Neuronal stem cell (in vitro differentiated cells): ENCODE measurements at regions not wholly inside any gene's neighbourhood (a gene's known extent, or its start where the extent isn't known, plus 50 kb on each side); places are given as distances from the start of the nearest gene placed in this dataset.
A peak's percentile ranks its signal among the peaks of the same experiment; 100 is the strongest.

ENCODE experiments used
- DNase-seq: peaks from one replicate; pipeline ENCODE4 v3.0.0-alpha.2; 2013; ENCODE audit warnings: low spot score
- H2AFZ ChIP-seq: one replicate; pipeline ENCODE4 v1.6.1; 2013; ENCODE audit warnings: mild to moderate bottlenecking, low read length, inconsistent platforms
- H2AK5ac ChIP-seq: 2 replicates; pipeline ENCODE4 v1.6.1; 2013; ENCODE audit warnings: low read depth, mild to moderate bottlenecking, inconsistent platforms, low read length, moderate library complexity, mixed read lengths
- H2BK120ac ChIP-seq: 2 replicates; pipeline ENCODE4 v1.6.1; 2013; ENCODE audit warnings: low read depth, mild to moderate bottlenecking, inconsistent platforms, low read length, moderate library complexity, mixed read lengths
- H2BK12ac ChIP-seq: one replicate; pipeline ENCODE4 v1.6.1; 2013; ENCODE audit warnings: low read length, inconsistent platforms
- H2BK15ac ChIP-seq: 2 replicates; pipeline ENCODE4 v1.6.1; 2013; ENCODE audit warnings: mild to moderate bottlenecking, low read length, inconsistent platforms, mixed read lengths
- H2BK5ac ChIP-seq: one replicate; pipeline ENCODE4 v1.6.1; 2013; ENCODE audit warnings: inconsistent platforms, mild to moderate bottlenecking, low read length, moderate library complexity
- H3K14ac ChIP-seq: one replicate; pipeline ENCODE4 v1.6.1; 2013; ENCODE audit warnings: low read length, inconsistent platforms
- H3K18ac ChIP-seq: 2 replicates; pipeline ENCODE4 v1.6.1; 2013; ENCODE audit warnings: low read length, inconsistent platforms
- H3K23ac ChIP-seq: 2 replicates; pipeline ENCODE4 v1.6.1; 2013; ENCODE audit warnings: low read depth, mild to moderate bottlenecking, mixed read lengths, low read length, inconsistent platforms; ENCODE audit not compliant: poor library complexity
- H3K27ac ChIP-seq: replicated peaks from 3 replicates; pipeline ENCODE4 v1.5.1; 2013; ENCODE audit warnings: low read length, inconsistent platforms
- H3K27me3 ChIP-seq, 3 experiments: 2 replicates each; pipeline ENCODE4 v1.6.1; 2013; ENCODE audit warnings: low read length in 3 of 3, mild to moderate bottlenecking in 2 of 3, inconsistent platforms in 1 of 3, low read depth in 1 of 3, mixed read lengths in 1 of 3, moderate library complexity in 1 of 3; ENCODE audit not compliant: control insufficient read depth in 3 of 3, insufficient read depth in 3 of 3
- H3K36me3 ChIP-seq, 2 donors: replicated peaks in 1 of 2; 2 replicates each; pipeline ENCODE4 v1.6.1; 2013; ENCODE audit warnings: low read length in 2 of 2; ENCODE audit not compliant: control insufficient read depth in 2 of 2, insufficient read depth in 2 of 2
- H3K4ac ChIP-seq: 2 replicates; pipeline ENCODE4 v1.6.1; 2013; ENCODE audit warnings: inconsistent platforms, mild to moderate bottlenecking, low read length, moderate library complexity
- H3K4me1 ChIP-seq, 2 donors: 1 replicate in 1 of 2; 2 replicates in 1 of 2; pipeline ENCODE4 v1.6.1; 2013; ENCODE audit warnings: low read length in 2 of 2, low read depth in 1 of 2; ENCODE audit not compliant: control insufficient read depth in 2 of 2, insufficient read depth in 1 of 2
- H3K4me2 ChIP-seq: one replicate; pipeline ENCODE4 v1.6.1; 2013; ENCODE audit warnings: mild to moderate bottlenecking, low read length, inconsistent platforms; ENCODE audit not compliant: insufficient read depth, poor library complexity, severe bottlenecking
- H3K4me3 ChIP-seq, 2 donors: 2 replicates each; pipeline ENCODE4 v1.5.1; 2013; ENCODE audit warnings: low read length in 2 of 2, mild to moderate bottlenecking in 2 of 2, inconsistent platforms in 1 of 2, moderate library complexity in 1 of 2
- H3K79me1 ChIP-seq: one replicate; pipeline ENCODE4 v1.6.1; 2013; ENCODE audit warnings: low read depth, mild to moderate bottlenecking, inconsistent platforms, low read length, moderate library complexity
- H3K9ac ChIP-seq: one replicate; pipeline ENCODE4 v1.6.1; 2013; ENCODE audit warnings: mild to moderate bottlenecking, low read depth, low read length, inconsistent platforms; ENCODE audit not compliant: poor library complexity
- H3K9me3 ChIP-seq, 2 donors: replicated peaks in 1 of 2; 2 replicates each; pipeline versions ENCODE3 to v1.6.1; 2013; ENCODE audit warnings: low read length in 2 of 2, mild to moderate bottlenecking in 2 of 2, inconsistent platforms in 1 of 2, low read depth in 1 of 2, mixed read lengths in 1 of 2, moderate library complexity in 1 of 2; ENCODE audit not compliant: control insufficient read depth in 2 of 2, insufficient read depth in 1 of 2
- H4K8ac ChIP-seq: one replicate; pipeline ENCODE4 v1.6.1; 2013; ENCODE audit warnings: low read depth, mild to moderate bottlenecking, inconsistent platforms, low read length, moderate library complexity
- H4K91ac ChIP-seq: one replicate; pipeline ENCODE4 v1.6.1; 2013; ENCODE audit warnings: low read length, low read depth, mild to moderate bottlenecking, inconsistent platforms; ENCODE audit not compliant: poor library complexity
- WGBS, 2 donors: extraction: QIAGEN DNeasy Blood & Tissue Kit; methylation state at CpG; one replicate each; pipeline ENCODE4 v1.1.7; 2013; ENCODE audit warnings: missing lambda C conversion rate in 2 of 2, mixed read lengths in 1 of 2; ENCODE audit not compliant: insufficient read length in 2 of 2, insufficient replicate concordance in 1 of 2; ENCODE audit errors: extremely low coverage in 2 of 2; 5-methylcytosine and 5-hydroxymethylcytosine counted together

DNA sequence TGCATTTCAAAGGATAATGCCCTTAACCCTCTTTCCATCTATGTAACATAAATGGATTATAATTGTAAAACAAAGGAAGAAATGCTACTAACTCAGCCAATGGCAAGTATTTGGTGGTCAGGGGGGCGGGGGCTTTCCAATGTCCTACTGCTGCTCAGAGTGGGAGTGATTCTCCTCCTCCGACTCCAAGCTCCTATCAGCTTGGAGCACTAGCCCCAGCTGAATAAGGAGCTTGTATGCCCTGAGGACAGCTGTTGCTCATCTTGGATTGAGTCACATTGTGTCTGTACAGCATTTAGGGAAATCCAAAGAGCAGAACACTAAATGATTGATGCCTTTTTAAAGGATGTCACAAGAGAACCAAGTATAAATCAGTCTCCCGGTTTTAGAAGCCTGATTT lies 105.6 kb upstream of the ZNF521 start:
- no peak overlapping the region for H2BK15ac ChIP-seq
- no peak overlapping the region for H2AK5ac ChIP-seq
- no peaks in the 10 kb centered on the region for H3K27me3 ChIP-seq
- WGBS, 2 donors, result no CpG with 5 or more reads among the region's 3 CpGs
- no peak overlapping the region for H2BK12ac ChIP-seq
- H3K4me1 ChIP-seq, result peaks cover 6 to 47% of the 10 kb centered on the region in 2 donors
- H3K14ac ChIP-seq, result no peak overlapping the region
- H3K4ac ChIP-seq, result no peak overlapping the region
- H4K8ac ChIP-seq, result no peak overlapping the region
- no peak overlapping the region for H4K91ac ChIP-seq
- H3K23ac ChIP-seq, result no peak overlapping the region
- H3K27ac ChIP-seq, result no peak overlapping the region
- no peak overlapping the region for H3K4me2 ChIP-seq
- H3K79me1 ChIP-seq, result no peaks in the 10 kb centered on the region
- H3K9ac ChIP-seq, result no peak overlapping the region
- no peaks in the 10 kb centered on the region for H3K36me3 ChIP-seq
- H2BK120ac ChIP-seq, result no peak overlapping the region
- H3K18ac ChIP-seq, result no peak overlapping the region
- H3K9me3 ChIP-seq, result no peaks in the 10 kb centered on the region
- DNase-seq, result no peak
- H3K4me3 ChIP-seq, result no peak overlapping the region
- peak overlapping the region; percentile 4 for H2AFZ ChIP-seq
- no peak overlapping the region for H2BK5ac ChIP-seq

DNA sequence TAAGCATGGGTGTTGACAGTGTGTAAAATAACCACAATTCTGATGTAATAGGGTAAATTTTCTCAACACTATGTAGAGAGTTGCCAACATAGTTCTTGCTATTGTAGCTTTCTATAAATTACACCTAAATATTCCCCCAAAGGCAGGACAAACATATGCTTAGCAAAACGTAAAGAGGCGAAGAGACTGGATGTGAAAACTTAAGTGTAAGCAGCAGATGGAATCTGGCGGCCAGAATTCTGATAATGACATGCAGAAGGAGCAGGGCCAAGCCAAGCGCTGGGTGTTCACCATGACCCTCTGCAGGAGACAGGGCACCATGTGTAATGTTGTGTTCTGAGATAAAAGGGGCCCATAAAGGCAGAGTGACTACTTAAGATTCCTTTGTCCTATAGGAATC lies 105.2 kb upstream of the ZNF521 start:
- Histone ChIP-seq H3K4ac (no peak overlapping the region), H3K27ac (no peak overlapping the region), H2BK120ac (no peak overlapping the region), H4K8ac (no peak overlapping the region), H2BK15ac (no peak overlapping the region), H3K27me3 (no peaks in the 10 kb centered on the region), H3K79me1 (no peaks in the 10 kb centered on the region), H3K4me1 (peaks cover 6 to 47% of the 10 kb centered on the region in 2 donors), H3K23ac (no peak overlapping the region), H3K4me3 (no peak overlapping the region), H3K9ac (no peak overlapping the region), H2BK12ac (no peak overlapping the region), H2AFZ (peak overlapping the region; percentile 4), H2AK5ac (no peak overlapping the region), H3K18ac (no peak overlapping the region), H2BK5ac (no peak overlapping the region), H3K9me3 (no peaks in the 10 kb centered on the region), H3K4me2 (no peak overlapping the region), H3K36me3 (no peaks in the 10 kb centered on the region), H3K14ac (no peak overlapping the region), H4K91ac (no peak overlapping the region)
- no CpG with 5 or more reads among the region's 4 CpGs for WGBS, 2 donors
- no peak for DNase-seq

DNA sequence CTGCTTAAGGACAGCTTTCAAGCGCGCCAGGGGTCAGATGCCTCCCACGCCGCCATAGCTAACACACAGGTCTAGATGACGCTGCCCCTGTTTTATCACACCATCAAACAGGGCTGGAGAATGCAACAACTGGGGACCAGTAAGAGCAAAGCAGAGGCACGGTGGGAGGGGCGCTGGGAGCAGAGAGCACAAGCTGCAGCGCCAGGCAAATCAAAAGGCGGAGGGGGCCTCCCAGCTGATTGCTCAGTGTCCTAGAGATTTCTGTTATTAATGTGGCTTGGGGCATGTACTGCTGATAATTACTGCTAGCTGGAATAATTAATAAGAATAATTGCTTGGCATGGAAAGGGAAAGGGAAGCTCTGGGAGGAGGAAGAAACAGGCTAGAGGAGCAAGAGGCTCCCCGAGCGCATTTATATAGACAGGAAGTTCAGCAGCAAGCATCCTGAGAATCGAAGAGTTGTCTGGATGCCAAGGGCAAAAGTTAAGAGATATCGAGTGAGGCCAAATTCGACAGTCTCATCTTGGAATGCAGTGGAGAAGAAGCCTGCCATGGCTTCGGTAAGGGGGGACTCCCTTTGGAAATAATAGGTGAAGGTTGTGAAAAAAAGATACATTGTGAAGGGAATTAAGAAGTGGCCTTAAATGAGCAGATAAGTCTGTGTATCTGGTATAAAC lies 104.5 kb upstream of the ZNF521 start:
- H3K4me1 ChIP-seq, result peaks cover 6 to 47% of the 10 kb centered on the region in 2 donors
- WGBS, 2 donors, result no CpG with 5 or more reads among the region's 15 CpGs

DNA sequence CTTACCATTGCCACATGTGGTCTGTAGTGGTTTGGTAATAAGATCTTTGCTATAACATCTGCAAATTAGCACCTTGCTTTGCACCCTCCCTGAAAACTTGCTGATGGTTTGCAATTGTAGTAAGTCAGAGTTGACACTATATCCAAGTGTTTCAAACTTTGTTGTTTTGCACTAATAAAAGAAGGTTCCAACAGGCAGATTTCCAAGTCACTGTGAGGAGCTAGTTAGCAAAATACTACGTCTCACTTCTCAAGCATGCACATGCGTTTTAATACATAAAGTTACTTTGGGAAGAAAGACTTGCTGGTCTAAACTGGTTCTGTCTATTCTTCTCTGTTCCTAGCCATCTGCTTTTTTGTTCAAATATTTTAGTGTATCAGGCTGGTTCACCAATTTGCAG lies 103.7 kb upstream of the ZNF521 start:
- Histone ChIP-seq H3K79me1 (no peaks in the 10 kb centered on the region), H3K9me3 (peaks cover 0 to 4% of the 10 kb centered on the region in 2 donors), H3K36me3 (no peaks in the 10 kb centered on the region), H3K23ac (no peak overlapping the region), H2AFZ (peak overlapping the region; percentile 39), H2AK5ac (no peak overlapping the region), H3K27ac (no peak overlapping the region), H3K4me1 (peaks cover 6 to 47% of the 10 kb centered on the region in 2 donors), H2BK12ac (no peak overlapping the region), H3K4ac (no peak overlapping the region), H3K9ac (no peak overlapping the region), H3K4me3 (no peak overlapping the region), H3K14ac (no peak overlapping the region), H3K18ac (no peak overlapping the region), H3K4me2 (no peak overlapping the region), H2BK5ac (no peak overlapping the region), H4K8ac (no peak overlapping the region), H4K91ac (no peak overlapping the region), H2BK15ac (no peak overlapping the region), H2BK120ac (no peak overlapping the region), H3K27me3 (no peaks in the 10 kb centered on the region)
- WGBS, 2 donors, result no CpG with 5 or more reads among the region's 2 CpGs
- DNase-seq, result no peak

More for the DNA sequence above, 104.5 kb upstream of the ZNF521 start:
- no peak overlapping the region for H2AK5ac ChIP-seq
- no peak overlapping the region for H3K14ac ChIP-seq
- no peak overlapping the region for H3K4me2 ChIP-seq
- no peak overlapping the region for H4K91ac ChIP-seq
- H3K9me3 ChIP-seq, result no peaks in the 10 kb centered on the region
- H3K4ac ChIP-seq, result no peak overlapping the region
- H3K36me3 ChIP-seq, result no peaks in the 10 kb centered on the region
- H4K8ac ChIP-seq, result no peak overlapping the region
- H3K18ac ChIP-seq, result peak overlapping the region; percentile 17
- H3K9ac ChIP-seq, result no peak overlapping the region
- no peak overlapping the region for H3K23ac ChIP-seq
- no peak overlapping the region for H3K27ac ChIP-seq
- H2BK15ac ChIP-seq, result no peak overlapping the region
- no peak overlapping the region for H2BK120ac ChIP-seq
- DNase-seq, result no peak
- peak overlapping the region; percentile 33 for H2AFZ ChIP-seq
- H2BK12ac ChIP-seq, result peak overlapping the region; percentile 35
- no peaks in the 10 kb centered on the region for H3K27me3 ChIP-seq
- no peak overlapping the region for H3K4me3 ChIP-seq
- H2BK5ac ChIP-seq, result no peak overlapping the region
- no peaks in the 10 kb centered on the region for H3K79me1 ChIP-seq
